NCI-H1694 (cell line): ENCODE measurements at regions not wholly inside any gene's neighbourhood (a gene's known extent, or its start where the extent isn't known, plus 50 kb on each side); places are given as distances from the start of the nearest gene placed in this dataset.
A peak's percentile ranks its signal among the peaks of the same experiment; 100 is the strongest.
"Not testable (repeated sequence)": the region's sequence is repeated elsewhere in the genome, so short reads cannot be mapped to it uniquely, and the experiment has no call there.

Experiments
- DNase-seq: peaks from one replicate; lab custom pipeline; 2025; lab: John Stamatoyannopoulos, UW

DNA sequence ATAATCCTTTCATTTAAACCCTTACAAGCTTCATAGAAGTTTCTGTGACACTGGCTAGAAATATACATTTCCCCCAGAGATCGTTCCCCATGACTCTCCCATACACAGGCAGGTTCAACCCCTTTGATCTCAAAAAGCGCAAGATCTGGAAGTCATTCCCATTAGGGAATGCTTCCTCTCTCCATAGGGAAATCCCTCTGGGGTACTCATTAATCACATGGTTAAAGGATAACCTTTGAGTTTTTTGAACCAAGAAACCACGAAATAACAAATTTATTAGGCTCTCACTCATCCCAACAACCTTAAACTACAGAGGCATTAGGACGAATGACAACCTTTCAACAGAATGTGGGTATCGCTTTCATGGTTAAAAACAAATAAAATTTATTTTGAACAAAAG is 211.9 kb upstream of the PRICKLE2 start:
- DNase-seq = no peak

DNA sequence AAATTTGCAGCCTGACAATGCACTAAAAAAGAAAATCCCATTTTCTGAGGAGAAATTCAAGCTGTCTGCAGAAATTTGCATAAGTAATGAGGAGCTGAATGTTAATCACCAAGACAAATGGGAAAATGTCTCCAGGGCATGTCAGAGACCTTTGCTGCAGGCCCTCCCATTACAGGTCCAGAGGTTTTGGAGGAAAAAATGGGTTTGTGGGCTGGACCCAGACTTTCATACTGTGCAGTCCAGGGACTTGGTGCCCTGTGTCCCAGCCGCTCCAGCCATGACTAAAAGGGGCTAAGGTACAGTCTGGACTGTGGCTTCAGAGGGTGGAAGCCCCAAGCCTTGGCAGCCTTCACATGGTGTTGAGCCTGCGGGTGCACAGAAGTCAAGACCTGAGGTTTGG is 209.8 kb upstream of the PRICKLE2 start:
- DNase-seq = not testable (repeated sequence)

GRCh38 chr3:64432870-64433269 is 207.6 kb upstream of the PRICKLE2 start:
- DNase-seq = no peak

- no peak for DNase-seq
Observed at GRCh38 chr3:64431526-64432091, 206.3 kb upstream of the PRICKLE2 start.

DNA sequence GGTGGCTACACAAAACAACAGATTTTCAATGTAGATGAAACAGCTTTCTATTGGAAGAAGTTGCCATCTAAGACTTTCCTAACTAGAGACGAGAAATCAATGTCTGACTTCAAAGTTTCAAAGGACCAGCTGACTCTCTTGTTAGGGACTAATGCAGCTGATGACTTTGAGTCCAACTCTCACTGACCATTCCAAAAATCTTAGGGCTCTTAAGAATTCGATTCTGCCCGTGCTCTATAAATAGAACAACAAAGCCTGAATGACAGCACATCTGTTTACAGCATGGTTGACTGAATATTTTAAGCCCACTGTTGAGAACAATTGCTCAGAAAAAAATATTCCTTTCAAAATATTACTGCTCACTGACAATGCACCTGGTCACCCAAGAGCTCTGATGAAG is 202.4 kb upstream of the PRICKLE2 start:
- no peak for DNase-seq

- no peak for DNase-seq
Observed at GRCh38 chr3:64426551-64426950, 201.3 kb upstream of the PRICKLE2 start.

GRCh38 chr3:64422932-64423331 is 197.7 kb upstream of the PRICKLE2 start:
- no peak for DNase-seq

GRCh38 chr3:64422192-64422591 is 196.9 kb upstream of the PRICKLE2 start:
- no peak for DNase-seq

DNA sequence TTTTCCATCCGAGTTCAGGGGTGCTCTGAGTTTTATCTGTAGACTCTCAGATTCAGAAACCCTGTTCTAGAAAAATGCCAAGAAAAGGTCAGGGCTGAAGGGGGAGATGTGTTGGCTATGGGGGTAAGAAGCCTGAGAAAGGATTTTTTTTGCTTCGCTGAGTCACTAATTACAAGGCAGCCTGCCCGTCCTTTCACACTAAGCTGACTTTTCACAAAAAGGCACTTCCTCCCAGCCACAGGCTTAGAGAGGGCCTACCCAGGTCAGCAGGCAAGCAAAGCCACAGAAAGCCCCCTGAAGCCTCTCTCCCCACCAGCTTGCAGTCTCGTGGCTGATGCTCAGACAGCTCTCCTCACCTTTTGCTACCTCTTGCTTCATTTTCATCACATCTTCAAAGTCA is 192.6 kb upstream of the PRICKLE2 start:
- DNase-seq = no peak

- DNase-seq = no peak
Observed at GRCh38 chr3:64414043-64414442, 188.8 kb upstream of the PRICKLE2 start.

DNA sequence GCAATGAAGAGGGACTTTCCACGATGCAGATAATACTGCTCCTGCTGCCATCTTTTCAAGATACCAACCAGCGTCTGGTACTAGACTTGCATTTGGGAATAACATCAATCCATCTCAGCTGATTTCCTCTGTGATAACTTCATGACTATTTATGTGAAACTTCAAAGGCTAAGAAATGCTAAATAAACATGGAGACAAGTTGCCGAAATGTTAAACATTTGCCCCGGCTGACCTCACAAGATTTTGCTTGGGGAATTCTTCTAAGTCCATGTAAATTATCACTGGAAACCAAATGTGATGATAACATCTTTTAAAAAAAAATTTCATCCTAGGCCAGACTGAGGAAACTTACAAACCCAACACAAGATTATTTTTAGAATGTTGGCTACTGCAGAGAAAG is 185.8 kb upstream of the PRICKLE2 start:
- DNase-seq = no peak

DNA sequence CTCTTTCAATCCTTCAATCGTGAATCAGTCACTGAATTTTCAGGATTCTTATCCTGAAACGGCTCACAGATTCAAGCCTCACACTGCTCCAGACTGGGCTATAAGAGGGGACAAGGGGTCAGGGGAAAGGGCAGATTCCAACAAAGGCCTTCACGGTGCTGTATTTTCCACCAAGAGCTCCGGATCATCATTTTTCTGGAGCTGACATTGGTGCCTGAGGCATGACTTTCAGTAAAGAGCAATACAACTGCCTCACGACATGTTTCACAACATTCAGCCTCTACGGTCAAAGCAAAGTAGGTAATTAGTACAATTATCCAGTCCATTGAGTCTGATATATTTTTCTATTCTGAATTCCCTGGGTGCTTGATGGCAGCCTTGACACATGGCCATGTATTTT is 185.0 kb upstream of the PRICKLE2 start:
- DNase-seq = no peak

DNA sequence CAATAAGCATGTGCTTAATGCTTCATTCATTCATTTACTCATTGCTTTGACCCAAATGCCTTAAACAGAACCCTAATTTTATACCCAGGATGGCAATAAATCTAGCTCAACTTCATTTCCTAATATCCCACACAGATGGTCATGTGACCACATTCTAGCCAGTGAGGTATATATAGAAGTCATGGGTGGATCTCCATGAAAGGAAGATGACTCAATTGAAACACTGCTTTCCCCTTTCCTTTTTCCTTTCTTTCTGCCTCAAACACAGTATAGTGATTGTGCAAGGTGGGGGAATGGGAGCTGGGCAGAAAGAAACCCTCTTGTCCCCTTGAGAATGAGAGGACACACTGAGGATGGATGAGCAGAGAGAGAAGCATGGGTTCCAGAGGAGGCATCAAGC is 183.5 kb upstream of the PRICKLE2 start:
- DNase-seq = no peak

GRCh38 chr3:64406271-64406670 is 181.0 kb upstream of the PRICKLE2 start:
- DNase-seq = no peak

- no peak for DNase-seq
Observed at GRCh38 chr3:64405211-64405835, 180.1 kb upstream of the PRICKLE2 start.

GRCh38 chr3:64400706-64401105 is 175.4 kb upstream of the PRICKLE2 start:
- DNase-seq = no peak

DNA sequence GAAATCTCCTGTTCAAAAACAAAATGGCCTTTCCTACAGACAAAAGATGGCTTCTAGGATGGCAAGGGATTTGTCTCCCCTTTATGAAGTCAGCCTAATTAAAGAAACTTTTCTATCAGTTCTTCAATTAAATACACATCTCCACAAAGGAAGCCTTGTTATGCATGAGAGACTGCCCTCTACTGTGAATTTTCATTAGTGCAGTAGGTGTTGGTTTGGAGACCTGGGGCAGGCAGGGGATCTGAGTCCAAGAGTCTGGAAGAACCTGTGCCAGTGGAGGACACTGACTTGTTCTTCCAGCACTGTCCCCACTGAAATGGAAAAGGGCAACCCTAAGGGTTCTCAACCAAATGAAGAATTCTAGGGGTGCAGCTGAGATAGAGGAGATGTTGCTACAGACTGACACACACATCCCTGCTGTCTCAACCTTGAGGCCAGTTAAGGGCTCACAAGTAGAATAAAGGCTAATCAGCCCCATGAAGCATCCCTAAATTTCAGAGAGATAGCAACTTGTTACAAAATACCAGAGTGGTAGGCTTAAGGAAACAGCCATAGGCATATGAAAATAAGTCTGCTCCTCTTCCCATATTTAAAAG is 174.0 kb upstream of the PRICKLE2 start:
- peak; percentile 18 for DNase-seq

DNA sequence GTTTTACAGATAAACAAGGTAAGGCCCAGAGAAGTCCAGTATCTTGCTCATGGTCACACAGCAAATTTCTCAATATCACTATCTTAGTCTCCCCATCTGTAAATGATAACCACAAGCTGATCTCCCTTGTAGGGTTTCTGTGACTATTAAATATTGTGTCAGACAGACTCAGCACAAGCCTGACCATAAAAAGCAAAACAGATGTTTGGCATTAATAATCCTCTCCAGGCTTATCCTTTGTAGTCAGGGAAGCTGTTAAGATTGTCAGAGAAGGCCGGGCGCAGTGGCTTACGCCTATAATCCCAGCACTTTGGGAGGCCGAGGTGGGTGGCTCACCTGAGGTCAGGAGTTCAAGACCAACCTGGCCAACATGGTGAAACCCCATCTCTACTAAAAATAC is 173.2 kb upstream of the PRICKLE2 start:
- no peak for DNase-seq

DNA sequence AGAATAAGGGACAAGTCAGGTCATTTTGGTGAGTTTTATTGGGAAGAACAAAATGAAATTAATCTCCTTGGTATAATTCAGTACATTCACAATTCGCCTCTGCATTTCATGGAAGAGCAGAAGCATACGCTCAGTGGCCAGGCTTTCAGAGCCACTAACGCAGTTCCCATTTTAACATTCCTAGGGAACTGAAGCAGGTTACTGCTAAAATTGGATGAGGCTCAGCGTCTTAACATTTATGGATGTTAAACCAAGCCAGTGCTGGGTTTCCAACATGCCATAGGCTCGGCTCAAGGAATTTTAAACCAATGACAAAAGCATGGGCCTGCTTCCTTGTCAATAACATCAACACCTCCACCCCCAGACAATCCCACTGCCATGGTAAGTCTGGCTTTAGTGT is 172.7 kb upstream of the PRICKLE2 start:
- DNase-seq = no peak

- DNase-seq = no peak
Observed at GRCh38 chr3:64397573-64397972, 172.3 kb upstream of the PRICKLE2 start.

GRCh38 chr3:64395490-64395889 is 170.2 kb upstream of the PRICKLE2 start:
- DNase-seq = no peak

- DNase-seq = no peak
Observed at GRCh38 chr3:64393193-64393592, 167.9 kb upstream of the PRICKLE2 start.

GRCh38 chr3:64392001-64392400 is 166.7 kb upstream of the PRICKLE2 start:
- DNase-seq = no peak

GRCh38 chr3:64390893-64391292 is 165.6 kb upstream of the PRICKLE2 start:
- DNase-seq = no peak
